Testis (tissue), 2 donors: ENCODE measurements at regions not wholly inside any gene's neighbourhood (a gene's known extent, or its start where the extent isn't known, plus 50 kb on each side); places are given as distances from the start of the nearest gene placed in this dataset.

Experiments used
- POLR2A ChIP-seq: fragments of 450-650 bp; IDR thresholded peaks from one replicate; pipeline ENCODE4 v1.6.1; 2017; ENCODE audit warnings: antibody characterized with exemption, mild to moderate bottlenecking, moderate library complexity
- TF ChIP-seq, protein P1 (sequence below), 3 experiments: fragments of 450-650 bp in 2 of 3; fragments of 200-600 bp in 1 of 3; sonication (generic) in 1 of 3; IDR thresholded peaks; one replicate each; pipeline ENCODE4 v1.5.1; 2016 to 2019; ENCODE audit warnings: antibody characterized with exemption in 3 of 3, mild to moderate bottlenecking in 2 of 3, moderate library complexity in 1 of 3

DNA sequence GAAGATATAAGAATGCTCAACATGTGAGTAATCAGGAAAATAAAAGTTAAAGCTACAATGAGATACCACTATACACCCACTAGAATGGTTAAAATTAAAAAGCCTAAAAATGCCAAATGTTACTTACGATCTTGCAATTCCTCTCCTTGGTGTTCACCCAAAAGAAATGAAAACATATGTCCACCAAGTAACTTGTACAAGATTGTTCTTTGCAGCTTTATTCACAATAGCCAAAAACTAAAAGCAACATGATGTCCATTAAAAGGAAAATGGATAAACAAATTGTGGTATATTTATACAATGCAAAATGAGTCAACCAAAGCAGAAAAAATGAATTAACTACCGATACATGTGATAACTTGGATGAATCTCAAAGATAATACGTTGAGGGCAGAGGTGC, 301.6 kb upstream of the THBS1 start:
- TF ChIP-seq, protein P1, sequence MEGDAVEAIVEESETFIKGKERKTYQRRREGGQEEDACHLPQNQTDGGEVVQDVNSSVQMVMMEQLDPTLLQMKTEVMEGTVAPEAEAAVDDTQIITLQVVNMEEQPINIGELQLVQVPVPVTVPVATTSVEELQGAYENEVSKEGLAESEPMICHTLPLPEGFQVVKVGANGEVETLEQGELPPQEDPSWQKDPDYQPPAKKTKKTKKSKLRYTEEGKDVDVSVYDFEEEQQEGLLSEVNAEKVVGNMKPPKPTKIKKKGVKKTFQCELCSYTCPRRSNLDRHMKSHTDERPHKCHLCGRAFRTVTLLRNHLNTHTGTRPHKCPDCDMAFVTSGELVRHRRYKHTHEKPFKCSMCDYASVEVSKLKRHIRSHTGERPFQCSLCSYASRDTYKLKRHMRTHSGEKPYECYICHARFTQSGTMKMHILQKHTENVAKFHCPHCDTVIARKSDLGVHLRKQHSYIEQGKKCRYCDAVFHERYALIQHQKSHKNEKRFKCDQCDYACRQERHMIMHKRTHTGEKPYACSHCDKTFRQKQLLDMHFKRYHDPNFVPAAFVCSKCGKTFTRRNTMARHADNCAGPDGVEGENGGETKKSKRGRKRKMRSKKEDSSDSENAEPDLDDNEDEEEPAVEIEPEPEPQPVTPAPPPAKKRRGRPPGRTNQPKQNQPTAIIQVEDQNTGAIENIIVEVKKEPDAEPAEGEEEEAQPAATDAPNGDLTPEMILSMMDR (IDR thresholded peaks at IDR 0.05), result no peak
- no peak for TF ChIP-seq POLR2A
